Ishikawa (cell line): ENCODE measurements at regions not wholly inside any gene's neighbourhood (a gene's known extent, or its start where the extent isn't known, plus 50 kb on each side); places are given as distances from the start of the nearest gene placed in this dataset.

ENCODE experiments used
- CEBPB ChIP-seq: IDR thresholded peaks from 2 replicates; pipeline ENCODE4 v1.6.1; 2012
- CREB1 ChIP-seq: IDR thresholded peaks from 2 replicates; pipeline ENCODE4 v1.6.1; 2012; ENCODE audit warnings: low read depth
- EGR1 ChIP-seq: IDR thresholded peaks from 2 replicates; pipeline ENCODE4 v1.6.1; 2012
- EP300 ChIP-seq: IDR thresholded peaks from 2 replicates; pipeline ENCODE4 v1.6.1; 2012; ENCODE audit warnings: borderline replicate concordance
- FOXM1 ChIP-seq: IDR thresholded peaks from 2 replicates; pipeline ENCODE4 v1.6.1; 2012; ENCODE audit warnings: low read depth, borderline replicate concordance
- NFIC ChIP-seq: IDR thresholded peaks from 2 replicates; pipeline ENCODE4 v1.6.1; 2012
- RAD21 ChIP-seq: IDR thresholded peaks from 2 replicates; pipeline ENCODE4 v1.6.1; 2012; ENCODE audit warnings: low read depth
- REST ChIP-seq: IDR thresholded peaks from 2 replicates; pipeline ENCODE4 v1.6.1; 2012; ENCODE audit warnings: low read depth, mild to moderate bottlenecking
- TAF1 ChIP-seq: IDR thresholded peaks from 2 replicates; pipeline ENCODE4 v1.6.1; 2012; ENCODE audit warnings: low read depth, mild to moderate bottlenecking
- TCF12 ChIP-seq: IDR thresholded peaks from 2 replicates; pipeline ENCODE4 v1.6.1; 2012; ENCODE audit warnings: low read depth
- TEAD4 ChIP-seq: IDR thresholded peaks from 2 replicates; pipeline ENCODE4 v1.6.1; 2012
- USF1 ChIP-seq: IDR thresholded peaks from 2 replicates; pipeline ENCODE4 v1.6.1; 2012
- YY1 ChIP-seq: IDR thresholded peaks from 2 replicates; pipeline ENCODE4 v1.6.1; 2012; ENCODE audit warnings: low read depth
- ZBTB7A ChIP-seq: IDR thresholded peaks from 2 replicates; pipeline ENCODE4 v1.6.1; 2012; ENCODE audit warnings: low read depth
- TF ChIP-seq, protein P1 (sequence below): IDR thresholded peaks from 2 replicates; pipeline ENCODE4 v1.6.1; 2012

DNA sequence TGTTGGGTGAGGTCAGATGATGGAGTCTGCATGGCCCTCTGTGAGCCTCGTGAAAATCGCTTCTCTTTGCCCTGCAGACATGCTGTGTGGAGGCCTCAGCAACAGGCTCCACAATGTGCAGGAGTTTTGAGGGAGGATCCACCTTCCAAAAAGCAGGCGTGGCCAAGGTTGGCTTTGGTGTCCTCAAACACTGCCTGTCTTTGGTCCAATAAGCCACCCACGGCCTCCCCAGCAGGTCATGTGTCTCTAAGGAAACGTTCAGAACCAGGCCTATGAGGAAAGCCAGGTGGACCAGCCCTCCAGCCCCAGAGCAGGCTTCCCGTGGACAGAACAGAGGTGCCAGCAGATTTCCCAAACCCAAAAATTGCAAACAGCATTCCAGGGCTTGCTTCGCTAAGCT is 340.7 kb upstream of the IRX2 start:
- no peak for TF ChIP-seq NFIC
- TF ChIP-seq TEAD4, result no peak
- no peak for TF ChIP-seq CEBPB
- no peak for TF ChIP-seq EGR1
- no peak for TF ChIP-seq TCF12
- TF ChIP-seq REST, result no peak
- no peak for TF ChIP-seq CREB1
- TF ChIP-seq FOXM1, result no peak

DNA sequence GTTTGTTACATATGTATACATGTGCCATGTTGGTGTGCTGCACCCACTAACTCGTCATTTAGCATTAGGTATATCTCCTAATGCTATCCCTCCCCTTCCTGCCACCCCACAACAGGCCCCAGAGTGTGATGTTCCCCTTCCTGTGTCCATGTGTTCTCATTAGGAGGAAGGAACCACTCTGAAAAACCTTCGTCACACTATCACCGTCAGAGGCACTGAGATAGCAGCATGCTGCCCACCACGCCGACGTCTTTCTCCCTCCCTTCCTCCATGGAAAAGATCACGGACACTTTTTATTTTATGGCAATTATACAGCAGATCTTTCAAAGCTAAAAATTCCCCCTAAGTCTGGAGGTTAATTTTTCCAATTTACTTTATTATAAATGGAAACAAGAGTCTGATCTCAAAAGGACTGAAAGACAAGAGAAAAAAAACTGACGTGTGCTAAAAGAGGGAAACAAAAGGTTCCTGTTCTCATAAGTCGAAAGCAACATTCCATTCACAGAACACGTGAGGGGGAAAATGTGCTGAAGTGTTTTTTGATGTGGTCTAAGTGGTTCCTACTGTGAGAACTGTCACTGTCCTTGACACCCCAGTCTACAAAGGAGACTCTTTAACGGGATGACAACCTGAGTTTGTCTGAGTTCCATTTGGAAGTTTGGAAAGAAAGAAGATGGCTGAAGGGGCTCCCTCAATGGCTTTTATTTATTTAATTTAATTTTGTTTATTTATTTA is 339.7 kb upstream of the IRX2 start:
- TF ChIP-seq REST (no peak), YY1 (no peak), CREB1 (no peak), ZBTB7A (no peak), RAD21 (no peak), EGR1 (no peak), USF1 (no peak), NFIC (no peak), TEAD4 (no peak), TAF1 (no peak), CEBPB (no peak), EP300 (no peak), TCF12 (no peak), FOXM1 (no peak)
- TF ChIP-seq, protein P1, sequence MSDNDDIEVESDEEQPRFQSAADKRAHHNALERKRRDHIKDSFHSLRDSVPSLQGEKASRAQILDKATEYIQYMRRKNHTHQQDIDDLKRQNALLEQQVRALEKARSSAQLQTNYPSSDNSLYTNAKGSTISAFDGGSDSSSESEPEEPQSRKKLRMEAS, result no peak

DNA sequence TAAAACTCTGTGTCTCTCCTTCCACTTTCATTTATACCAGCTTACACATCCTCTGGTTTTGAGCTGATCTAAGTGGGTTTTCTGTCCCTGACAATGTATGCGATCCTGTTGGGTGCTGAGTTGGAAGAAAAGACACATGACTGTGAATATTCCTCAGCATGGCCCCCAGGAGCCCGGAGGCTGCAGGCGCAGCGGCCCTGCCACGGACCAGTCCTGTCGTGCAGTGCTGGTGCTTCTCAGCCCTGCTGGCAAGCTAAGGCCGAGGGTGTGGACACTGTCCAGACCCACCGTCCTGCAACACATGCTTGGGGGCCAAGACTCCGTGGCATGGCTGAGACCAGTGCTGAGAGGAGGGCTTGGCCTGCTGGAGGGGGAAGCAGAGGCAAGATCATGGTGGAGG is 328.9 kb upstream of the IRX2 start:
- no peak for TF ChIP-seq ZBTB7A
- TF ChIP-seq EGR1, result no peak
- no peak for TF ChIP-seq RAD21
- no peak for TF ChIP-seq USF1
- no peak for TF ChIP-seq REST
- TF ChIP-seq FOXM1, result no peak
- no peak for TF ChIP-seq TAF1
- no peak for TF ChIP-seq YY1
- no peak for TF ChIP-seq NFIC
- TF ChIP-seq CEBPB, result no peak
- TF ChIP-seq EP300, result no peak

DNA sequence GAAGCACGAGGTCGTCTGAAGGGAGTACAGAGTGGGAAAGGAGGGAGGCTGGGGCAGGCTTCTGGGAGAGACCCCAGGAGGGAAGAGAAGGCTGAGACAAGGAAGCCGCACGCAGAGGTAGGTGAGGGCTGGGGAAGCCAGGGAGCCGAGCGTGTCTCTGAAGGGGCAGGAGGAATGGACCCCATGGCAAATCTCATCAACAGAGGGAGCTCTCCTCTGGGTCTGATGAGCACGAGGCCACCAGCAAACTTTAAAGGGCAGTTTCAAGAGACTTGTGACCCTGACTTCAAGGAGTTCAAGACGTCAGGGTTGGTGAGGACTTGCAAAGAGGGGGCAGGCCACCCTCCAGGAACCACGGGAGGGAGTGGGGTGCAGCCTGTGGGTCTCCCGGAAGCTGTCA is 326.2 kb upstream of the IRX2 start:
- TF ChIP-seq CREB1 (no peak), TCF12 (no peak), REST (no peak), ZBTB7A (no peak), TEAD4 (no peak), EP300 (no peak), NFIC (no peak)
- TF ChIP-seq, protein P1, result no peak
